Eye (tissue), 1 donor: ENCODE measurements at regions not wholly inside any gene's neighbourhood (a gene's known extent, or its start where the extent isn't known, plus 50 kb on each side); places are given as distances from the start of the nearest gene placed in this dataset.
"Not testable (repeated sequence)": the region's sequence is repeated elsewhere in the genome, so short reads cannot be mapped to it uniquely, and the experiment has no call there.

Experiments used
- DNase-seq: peaks from one replicate; pipeline ENCODE4 v3.0.0-alpha.2; 2015

DNA sequence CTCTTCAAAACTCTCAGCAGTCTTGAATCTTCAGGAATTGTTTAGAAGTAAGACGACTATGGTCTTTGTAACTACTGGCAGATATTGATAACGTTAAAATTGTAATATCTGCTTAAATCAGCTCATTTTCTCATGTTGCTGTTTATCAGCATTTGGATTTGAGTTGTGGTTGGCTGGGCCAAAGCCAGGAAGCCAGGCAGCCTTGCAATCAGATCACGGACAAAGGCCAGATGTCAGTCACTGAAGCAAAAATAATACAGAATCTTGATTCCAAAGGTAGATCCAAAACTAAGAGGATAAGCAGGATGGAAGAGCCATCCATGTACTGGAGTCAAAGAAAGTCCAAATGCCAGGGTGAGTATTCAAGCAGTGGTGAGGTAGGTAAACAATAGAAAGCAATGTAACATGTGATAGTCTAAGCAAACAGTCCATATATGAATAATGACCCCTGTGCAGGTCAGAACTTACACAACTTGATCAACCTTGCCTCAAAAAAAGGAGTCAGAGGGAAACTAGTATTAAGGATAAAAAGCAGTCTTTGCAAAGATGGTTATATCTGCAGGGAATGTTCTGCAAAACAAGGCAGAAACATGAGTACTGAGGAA, 95.8 kb upstream of the RAP1B start:
- DNase-seq = no peak

DNA sequence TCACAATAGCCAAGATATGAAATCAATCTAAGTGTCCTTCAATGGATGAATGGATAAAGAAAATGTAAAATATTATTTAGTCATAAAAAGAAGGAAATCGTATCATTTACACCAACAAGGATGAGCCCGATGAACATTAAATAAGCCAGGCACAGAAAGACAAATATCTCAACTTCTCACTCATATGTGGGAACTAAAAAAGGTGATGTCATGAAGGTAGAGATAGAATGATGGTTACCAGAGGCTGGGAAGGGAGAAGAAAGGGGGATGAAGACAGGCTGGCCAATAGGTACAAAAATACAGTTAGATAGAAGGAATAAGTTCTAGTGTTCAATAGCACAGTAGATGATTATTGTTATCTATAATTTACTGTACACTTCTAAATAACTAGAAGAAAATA, 94.9 kb upstream of the RAP1B start:
- DNase-seq = no peak

DNA sequence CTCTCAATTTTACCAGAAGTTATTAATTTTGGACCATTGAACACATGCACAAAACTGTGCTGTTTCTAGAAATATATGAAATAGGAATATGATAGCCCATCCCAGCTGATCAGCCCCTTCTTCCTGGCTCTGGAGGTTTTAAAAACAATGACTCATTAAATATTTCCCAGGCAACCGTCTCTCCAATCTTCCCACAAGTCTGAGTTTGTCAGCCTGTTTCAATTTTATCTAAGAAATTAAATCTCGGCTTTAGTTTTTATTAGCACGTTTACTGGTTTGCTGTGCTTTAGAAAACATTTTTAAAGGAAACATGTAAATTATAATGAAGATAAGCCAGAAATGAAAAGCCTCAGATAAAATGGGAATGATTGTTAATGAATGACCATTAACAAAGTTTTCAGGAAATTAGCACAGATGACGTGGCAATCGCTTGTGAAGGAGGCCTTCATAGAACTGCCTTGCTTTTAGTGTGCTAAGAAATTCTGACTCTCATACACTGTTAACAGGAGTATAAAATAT, 89.3 kb upstream of the RAP1B start:
- DNase-seq = peak; percentile 15

DNA sequence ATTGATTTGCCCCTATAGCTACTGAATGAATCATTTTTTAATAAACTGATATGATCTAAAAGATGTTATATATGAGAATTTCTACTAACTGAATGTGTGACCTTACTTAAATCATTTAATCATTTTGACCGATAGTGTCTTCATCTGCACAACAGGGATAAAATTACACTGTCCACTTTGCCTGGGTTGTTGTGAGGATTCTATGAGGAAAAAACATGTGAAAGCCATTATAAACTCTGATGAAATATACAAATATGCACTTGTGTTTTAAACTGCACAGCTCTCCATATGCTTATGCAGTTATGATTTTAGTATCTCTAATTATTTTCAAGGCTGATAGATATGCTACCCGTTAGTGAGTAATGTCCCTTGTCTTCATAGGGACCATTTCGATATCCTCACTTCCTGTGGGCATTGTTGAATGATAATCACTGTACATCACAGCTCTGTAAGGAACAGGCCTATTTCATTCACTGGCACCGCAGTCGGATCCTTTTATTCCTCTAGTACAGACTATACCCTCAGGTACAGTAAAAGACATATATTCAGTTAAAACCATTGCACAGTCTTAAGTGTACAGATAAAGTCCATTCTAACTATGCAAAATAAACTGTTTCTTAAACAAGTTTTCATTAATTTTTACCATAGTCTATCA, 88.7 kb upstream of the RAP1B start:
- no peak for DNase-seq

DNA sequence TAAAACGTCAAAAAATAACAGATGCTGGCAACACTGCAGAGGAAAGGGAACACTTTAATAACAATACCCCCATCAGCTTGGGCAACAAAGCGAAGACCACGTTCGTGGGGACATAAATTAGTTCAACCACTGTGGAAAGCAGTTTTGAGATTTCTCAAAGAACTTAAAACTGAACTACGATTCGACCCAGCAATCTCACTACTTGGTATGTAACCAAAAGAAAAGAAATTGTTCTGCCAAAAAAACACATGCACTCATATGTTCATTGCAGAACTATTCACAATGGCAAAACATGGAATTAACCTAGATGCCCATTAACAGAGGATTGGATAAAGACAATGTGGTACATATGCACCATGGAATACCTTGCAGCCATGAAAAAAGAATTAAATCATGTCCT, 81.2 kb upstream of the RAP1B start:
- no peak for DNase-seq

DNA sequence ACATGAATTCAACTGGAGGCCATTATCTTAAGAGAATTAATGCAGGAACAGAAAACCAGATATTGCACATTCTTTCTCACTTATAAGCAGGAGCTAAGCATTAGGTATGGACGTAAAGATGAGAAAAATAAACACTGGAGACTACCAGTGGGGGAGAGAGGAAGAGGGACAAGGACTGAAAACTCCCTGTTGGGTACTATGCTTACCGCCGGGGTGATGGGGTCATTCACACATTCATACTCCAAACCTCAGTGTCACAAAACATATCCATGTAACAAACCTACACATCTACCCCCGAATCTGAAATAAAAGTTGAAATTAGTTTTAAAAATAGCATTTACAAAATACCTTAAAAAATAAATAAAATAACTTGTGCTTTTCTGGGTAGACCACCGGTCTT, 80.8 kb upstream of the RAP1B start:
- DNase-seq = no peak

DNA sequence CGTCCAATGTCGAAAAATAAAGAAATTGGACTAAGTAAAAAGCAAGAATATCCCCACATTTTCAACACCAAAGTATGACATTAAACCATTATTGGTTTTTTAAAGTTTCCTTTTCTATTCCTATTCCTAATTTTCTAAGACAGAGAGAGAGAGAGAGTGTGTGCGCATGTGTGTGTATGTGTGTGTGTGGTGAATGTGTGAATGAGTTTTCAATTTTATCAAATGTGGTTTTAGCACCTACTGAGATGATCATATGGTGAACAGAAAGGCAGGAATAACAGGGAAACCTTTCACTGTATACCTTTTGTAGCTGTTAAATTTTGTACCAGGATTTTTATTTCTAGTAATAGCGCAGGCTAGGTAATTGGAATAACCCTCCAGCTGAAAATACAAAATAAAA, 80.4 kb upstream of the RAP1B start:
- no peak for DNase-seq

DNA sequence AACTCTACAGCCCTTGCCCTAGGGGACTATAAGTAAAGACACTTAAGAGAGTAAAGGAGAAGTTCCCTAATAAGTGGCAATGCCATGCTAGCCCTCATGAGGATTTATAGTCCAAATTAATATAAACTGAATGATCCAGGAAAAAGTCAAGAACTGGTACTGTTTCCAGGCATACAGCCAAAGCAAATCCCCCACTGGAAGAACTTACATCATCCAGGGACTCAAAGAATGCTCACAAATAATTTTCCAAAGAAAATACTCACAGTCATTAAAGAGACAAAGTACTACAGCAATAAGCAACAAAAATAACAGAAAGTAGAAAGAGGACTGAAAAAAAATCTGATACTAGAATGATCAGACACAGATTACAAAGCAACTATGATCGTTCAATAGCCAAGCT, 79.7 kb upstream of the RAP1B start:
- DNase-seq = peak; percentile 21

DNA sequence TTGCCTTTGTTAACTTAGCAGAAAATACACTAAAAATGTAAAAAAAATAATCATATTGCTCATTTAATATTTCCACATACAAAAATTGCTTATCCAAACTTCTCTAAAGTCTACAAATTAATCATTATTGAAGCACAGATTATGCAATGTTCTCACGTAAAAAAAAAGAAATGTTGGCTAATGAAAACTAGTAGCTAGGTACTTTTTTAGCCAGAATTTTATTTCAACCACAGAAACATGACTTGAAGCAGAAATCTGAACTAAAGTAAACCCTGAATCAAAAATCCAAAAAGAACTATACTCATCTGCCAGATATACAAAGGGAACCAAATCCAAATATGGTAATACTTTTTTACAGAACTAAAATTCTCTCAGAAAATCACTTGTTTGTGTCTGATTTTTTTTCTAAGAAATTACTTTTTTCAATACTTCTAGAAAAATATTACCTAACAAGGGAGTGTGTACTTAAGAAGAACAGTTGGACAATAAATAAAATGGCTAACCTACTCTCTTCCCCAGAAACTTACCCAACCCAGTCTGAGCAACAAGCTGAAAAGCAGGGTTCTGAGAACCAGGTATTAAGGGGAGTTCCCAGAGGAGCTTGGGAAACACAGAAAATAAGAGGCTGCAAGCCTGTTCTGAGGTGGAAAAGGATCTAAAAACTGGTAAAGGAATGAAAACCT, 78.4 kb upstream of the RAP1B start:
- DNase-seq = no peak

DNA sequence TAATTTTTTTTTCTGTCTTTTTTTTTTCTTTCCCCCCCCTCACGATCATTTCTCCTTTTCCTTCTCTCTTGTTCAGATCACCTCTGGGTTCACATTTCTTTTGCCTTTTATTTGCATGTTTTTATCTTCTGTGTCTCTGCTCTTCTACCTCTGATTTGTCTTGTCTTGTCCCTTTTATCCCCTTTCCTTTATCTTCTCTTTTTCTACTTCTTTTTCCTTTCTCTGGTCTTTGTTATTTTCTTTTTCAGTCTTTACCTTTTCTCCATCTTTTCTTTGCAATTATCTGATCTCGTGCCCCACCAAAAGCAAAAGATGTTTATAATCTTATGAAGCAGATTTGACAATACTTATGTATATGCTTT, 77.8 kb upstream of the RAP1B start:
- DNase-seq = no peak

DNA sequence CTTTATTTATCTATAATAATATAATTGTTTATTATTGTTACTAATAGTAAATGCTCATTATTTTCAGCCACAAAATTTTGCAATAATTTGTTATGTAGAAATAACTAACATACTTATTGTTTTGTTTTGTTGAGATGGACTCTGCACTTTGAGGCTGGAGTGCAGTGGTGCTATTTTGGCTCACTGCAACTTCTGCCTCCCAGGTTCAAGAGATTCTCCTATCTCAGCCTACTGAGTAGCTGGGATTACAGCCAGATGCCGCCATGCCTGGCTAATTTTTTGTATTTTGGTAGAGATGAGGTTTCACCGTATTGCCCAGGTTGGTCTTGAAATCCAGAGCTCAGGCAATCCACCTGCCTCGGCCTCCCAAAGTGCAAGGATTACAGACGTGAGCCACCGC, 76.6 kb upstream of the RAP1B start:
- DNase-seq = no peak

DNA sequence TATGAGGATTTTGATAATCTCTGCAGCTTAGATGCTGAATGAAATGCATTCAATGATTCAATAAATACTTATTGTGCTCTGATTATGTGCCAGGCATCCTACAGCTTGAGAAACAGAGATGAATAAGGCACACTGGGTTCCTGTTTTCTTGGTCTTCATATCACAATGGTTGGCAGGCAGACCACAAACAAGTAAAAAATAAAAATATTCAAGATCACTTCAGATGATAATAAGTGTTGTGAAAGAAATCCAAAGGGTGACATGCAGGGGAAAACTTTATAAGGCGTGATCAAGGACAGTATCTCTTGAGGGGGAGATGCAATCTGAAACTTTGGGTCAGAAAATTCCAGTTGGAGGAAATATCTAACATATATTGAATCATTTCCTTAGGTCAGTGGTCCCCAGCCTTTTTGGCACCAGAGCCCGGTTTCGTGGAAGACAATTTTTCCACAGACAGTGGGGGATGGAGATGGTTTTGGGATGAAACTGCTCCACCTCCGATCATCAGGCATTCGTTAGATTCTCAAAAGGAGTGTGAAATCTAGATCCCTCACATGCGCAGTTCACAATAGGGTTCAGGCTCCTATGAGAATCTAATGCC, 73.7 kb upstream of the RAP1B start:
- no peak for DNase-seq

DNA sequence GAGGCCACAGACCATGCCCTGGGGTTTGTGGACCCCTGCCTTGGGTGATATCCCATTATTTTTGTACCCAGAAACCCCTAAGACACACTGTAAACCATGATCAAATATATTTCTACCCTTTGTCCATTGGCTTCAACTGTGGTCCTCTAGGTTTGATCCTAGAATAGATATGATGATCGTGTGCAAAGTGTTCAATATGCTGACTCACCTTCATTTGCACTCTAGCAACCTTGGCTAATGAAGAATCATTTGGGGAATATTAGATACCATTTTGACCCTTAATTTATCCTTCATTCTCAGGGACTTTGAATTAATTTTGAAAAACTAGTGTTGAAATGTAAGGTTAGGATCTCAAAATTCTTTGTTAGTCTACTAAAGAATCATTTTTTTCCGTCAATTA, 73.1 kb upstream of the RAP1B start:
- DNase-seq = no peak

DNA sequence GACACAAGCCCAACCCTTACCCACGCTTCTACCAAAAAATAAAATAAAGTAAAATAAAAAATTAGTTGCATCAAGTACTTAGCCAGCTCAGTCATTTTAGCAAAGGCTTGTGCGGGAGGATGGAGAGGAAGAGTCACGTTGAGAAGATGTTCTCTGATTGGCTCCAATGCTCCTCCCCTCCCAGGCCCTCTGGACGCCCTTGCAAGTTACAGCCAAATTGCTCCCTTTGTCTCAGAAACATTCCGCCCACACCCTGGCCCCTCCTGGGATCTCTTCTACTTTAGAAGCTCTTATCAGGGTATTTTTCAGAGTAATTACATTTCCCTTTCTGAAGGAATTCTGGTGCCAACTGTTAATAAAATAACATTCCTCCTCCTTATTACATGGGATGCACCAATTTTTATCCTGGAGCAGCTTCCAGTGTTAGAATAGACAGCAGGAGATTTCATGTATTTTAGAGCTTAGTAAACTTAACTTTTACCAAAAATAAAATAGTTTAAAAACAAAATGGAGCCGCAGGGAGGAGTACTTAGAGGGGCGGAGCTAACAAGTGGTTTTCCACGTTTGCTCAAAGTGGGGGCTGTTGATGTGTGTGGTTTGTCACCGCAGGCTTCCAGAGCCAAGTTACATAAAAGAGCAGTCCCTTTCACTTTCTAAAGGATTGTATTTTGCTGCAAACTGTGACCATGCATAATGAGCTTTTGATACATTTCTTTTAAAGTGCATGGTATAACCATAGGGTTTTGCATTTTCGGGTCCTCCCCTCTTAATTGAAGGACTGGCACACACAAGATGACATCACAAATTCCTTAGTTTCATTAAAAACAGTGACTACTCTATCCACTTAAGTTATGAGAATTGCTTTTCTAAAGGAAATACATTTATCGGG, 71.7 kb upstream of the RAP1B start:
- peak; percentile 19 for DNase-seq

DNA sequence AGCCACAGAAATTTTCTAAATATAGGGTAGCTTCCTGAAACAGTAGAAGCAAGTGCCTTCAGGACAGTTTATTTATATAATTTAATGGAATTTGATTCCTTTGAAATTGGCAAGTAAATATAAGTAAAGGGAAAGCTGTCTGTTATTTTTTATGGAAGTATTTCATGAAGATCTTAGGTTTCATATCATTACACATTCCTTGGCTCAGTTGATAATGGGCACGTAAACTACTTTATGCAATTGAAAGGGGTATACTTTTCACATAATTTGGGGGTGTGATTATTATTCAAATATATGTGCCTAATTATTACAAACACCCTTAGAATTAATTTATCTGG, 71.1 kb upstream of the RAP1B start:
- DNase-seq = no peak

DNA sequence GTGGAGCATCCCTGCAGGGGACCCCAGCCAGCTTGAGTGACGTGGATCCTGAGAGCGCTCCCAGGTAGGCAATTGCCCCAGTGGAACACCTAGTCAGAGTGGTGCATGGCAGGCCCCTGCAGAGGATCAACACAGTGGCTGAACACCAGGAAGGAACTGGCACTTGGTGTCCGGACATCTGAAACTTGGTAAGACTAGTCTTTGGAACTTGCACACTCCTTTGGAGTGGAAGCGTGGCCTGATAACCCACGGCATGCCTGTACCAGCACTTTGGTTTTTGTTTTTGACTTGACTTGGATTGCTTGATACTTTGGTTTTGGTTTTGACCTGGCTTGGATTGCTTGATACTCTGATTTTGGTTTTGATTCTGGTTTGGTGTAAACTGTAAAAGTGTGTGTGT, 69.9 kb upstream of the RAP1B start:
- DNase-seq = not testable (repeated sequence)

DNA sequence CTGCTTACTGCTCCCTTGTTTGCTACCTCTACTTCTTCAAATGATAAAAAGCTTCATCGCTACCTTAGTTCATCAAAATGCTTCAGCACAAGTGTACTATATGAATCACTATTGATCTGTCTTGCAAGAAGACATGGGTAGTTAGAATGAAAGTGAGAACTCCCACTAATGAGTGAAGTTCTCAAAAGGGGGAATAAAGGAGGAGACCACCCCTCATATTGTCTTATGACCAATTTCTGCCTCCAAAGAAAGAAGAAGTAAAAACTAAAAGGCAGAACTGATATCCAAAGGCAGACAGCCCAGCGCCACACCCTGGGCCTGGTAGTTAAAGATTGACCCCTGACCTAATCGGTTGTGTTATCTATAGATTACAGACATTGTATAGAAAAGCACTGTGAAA, 63.4 kb upstream of the RAP1B start:
- not testable (repeated sequence) for DNase-seq

DNA sequence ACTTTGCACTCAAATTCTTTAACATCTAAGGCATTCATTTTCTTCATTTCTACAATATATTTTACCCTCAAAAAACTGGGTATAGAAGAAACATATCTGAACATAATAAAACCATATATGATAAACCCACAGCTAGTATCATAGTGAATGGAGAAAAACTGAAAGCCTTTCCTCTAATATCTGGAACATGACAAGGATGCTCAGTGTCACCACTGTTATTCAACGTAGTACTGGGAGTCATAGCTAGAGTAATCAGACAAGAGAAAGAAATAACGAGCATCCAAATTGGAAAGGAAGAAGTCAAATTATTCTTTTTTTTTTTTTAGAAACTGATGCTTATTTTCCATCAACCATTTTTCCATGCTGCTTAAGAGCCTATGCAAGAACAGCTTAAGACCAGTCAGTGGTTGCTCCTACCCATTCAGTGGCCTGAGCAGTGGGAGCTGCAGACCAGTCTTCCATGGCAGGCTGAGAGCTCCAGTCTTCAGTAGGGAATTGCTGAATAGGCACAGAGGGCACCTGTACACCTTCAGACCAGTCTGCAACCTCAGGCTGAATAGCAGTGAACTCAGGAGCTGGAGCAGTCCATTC, 58.0 kb upstream of the RAP1B start:
- DNase-seq = not testable (repeated sequence)

DNA sequence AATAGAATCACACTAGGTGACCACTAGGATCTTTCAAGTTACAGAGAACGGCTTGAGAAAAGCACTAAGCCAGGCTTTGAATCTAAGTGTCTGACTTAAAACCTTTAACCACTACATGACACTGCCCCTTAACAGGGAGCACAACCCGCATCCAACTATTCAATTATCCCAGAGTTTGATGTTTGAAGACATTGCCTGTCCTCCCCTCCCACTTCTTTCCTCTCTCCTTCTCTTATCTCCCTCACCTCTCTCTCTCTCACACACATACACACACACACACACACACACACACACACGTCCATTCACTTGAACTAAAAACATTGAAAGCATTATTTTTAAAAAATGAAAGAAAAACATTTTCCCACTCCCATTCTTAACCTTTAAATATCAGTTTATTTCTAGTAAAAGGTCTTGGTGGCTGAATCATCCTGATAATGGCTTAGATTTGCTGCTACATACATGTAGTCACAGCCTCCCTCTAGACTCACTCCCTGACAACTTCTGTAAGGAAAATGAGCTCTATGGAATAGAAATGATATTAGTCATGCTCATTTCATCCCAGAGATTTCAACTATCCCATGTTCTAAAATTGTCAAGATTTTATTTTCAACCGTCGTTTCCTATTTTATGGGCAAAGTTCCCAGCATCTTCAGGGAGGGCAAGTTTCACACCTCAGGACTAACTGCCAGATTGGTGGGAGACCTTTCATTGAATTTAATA, 53.5 kb upstream of the RAP1B start:
- no peak for DNase-seq

DNA sequence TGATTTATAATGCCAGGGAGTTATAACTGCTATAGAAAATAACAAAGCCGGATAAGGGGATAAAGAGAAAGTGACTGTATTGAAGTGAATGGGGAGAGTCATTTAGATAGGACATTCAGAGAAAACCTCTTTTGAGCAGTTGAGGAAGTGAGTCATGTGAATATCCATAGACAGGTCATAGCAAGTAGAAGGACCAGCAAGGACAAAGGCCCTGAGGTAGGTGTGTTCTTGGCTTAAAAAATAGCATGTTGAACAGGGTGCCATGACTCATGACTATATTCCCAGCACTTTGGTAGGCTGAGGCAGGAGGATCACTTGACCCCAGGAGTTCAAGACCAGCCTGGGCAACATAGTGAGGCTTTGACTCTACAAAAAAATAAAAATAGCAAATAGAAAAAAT, 51.5 kb upstream of the RAP1B start:
- no peak for DNase-seq

DNA sequence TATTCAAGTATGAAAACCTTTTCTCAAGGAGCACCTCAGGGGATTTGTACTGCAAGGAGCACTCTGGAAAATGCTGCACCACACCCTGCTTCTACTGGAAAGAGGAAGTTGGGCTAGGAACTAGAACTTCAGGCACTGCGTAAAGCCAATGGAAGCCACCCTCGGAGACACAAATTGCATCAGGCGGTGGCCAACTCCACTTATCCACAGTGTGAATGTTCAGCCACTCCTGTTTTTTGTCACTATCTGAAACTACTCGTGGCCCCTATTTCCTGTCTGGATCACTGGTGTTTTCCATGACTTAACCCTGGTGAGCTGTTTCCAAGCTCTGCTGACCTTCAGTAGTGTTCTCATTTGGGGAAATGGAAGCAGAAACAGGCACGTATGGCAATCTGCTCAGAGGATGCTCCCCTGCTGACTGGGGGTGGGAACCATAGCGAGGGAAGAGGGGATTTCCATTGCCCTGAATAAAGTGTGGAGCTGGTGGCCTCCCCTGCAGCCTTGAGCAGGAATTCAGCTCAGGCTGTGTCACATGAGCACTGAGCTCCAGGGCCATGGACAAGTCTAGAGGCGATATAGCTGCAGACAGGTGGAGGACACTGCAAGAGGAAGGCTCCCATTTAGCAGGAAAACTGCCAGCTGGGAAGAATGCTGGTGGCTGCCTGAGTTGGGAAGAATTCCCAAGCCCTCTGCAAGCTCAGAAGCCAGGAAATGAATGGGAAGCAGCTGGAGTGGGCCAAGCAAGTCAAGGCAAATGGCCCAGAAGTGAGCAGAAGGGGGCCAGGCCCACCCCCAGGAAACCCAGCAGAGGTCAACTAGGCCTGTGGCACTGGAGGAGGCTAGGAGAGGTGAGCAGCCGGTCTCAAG, 50.5 kb upstream of the RAP1B start:
- no peak for DNase-seq
